ENCODE measurements at regions not wholly inside any gene's neighbourhood (a gene's known extent, or its start where the extent isn't known, plus 50 kb on each side); places are given as distances from the start of the nearest gene placed in this dataset.

- TF ChIP-seq ZC3H11A (IDR thresholded peaks at IDR 0.05): no peak
- TF ChIP-seq CTCF (IDR thresholded peaks at IDR 0.05): no peak
- no peak for TF ChIP-seq POLR2A (IDR thresholded peaks at IDR 0.05; ENCODE audit: low read length)
- TF ChIP-seq MAFK (IDR thresholded peaks at IDR 0.05; ENCODE audit: partially characterized antibody): no peak
- TF ChIP-seq CEBPB (IDR thresholded peaks at IDR 0.05): no peak
- TF ChIP-seq HOXA7 (CRISPR knock-in tag; IDR thresholded peaks at IDR 0.05): no peak
- no peak for TF ChIP-seq NPAS2 (CRISPR knock-in tag; IDR thresholded peaks at IDR 0.05; ENCODE audit: borderline replicate concordance)
- no peak for TF ChIP-seq MYC (IDR thresholded peaks at IDR 0.05; ENCODE audit: borderline replicate concordance, low read length)
These were observed 141.2 kb downstream of the URI1 start for GRCh38 chr19:30083125-30083681.

Measured in A549 (cell line).